ENCODE measurements at regions not wholly inside any gene's neighbourhood (a gene's known extent, or its start where the extent isn't known, plus 50 kb on each side); places are given as distances from the start of the nearest gene placed in this dataset.

DNA sequence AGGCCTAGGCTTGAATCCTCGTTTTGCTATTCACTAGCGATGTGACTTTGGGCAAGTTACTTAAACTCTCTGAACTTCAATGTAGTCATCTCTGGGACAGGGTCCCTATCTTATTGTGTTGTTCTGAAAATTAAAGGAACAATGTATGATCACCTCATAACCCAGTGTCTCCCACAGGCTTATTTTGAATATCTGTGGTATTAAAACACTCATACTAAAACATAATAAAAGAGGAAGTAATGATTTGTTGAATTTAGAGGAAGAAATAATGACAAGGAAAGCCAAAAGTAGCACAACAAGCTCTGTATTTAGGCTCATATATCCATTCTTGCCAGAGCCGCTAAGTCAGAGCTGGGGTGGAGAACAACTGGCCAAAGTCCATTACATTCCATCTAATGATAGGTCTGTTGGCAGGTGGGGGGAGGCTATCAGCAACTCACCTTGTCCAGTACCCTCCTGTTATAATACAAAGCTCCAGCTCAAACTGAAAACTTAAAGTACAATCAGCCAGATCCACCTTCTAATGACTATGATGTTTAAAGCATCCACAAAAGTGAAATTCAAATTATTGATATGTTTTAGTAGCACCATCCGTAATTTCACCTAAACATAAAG, 64.5 kb upstream of the LSM6 start:
- Histone ChIP-seq H2BK15ac (ENCODE audit: low read length) (no peak overlapping the region), H3K56ac (replicated peaks; ENCODE audit: insufficient read length, low read depth, low read length) (no peak overlapping the region), H4K91ac (replicated peaks; ENCODE audit: insufficient read length, low read length) (no peak overlapping the region), H3K4me1 (replicated peaks in 1 of 4; ENCODE audit: control insufficient read depth in 3 of 4, insufficient read depth in 4 of 4, low read length in 3 of 4) (no peaks in the 10 kb centered on the region), H3K18ac (ENCODE audit: extremely low read depth, low read length) (no peak overlapping the region), H3K27ac (ENCODE audit: low read depth, low read length) (no peak overlapping the region), H4K20me1 (replicated peaks in 1 of 2; ENCODE audit: control insufficient read depth in 1 of 2, insufficient read depth in 2 of 2, low read length in 2 of 2) (no peaks in the 10 kb centered on the region), H3K4ac (replicated peaks; ENCODE audit: insufficient read length, low read depth, low read length) (no peak overlapping the region), H3K79me1 (ENCODE audit: low read depth, low read length) (no peaks in the 10 kb centered on the region), H3K23me2 (ENCODE audit: low read depth, low read length) (no peaks in the 10 kb centered on the region), H2AFZ (ENCODE audit: low read length) (no peak overlapping the region), H3K27me3 (replicated peaks in 1 of 4; ENCODE audit: control insufficient read depth in 3 of 4, extremely low read depth in 1 of 4, insufficient read depth in 3 of 4, low read length in 3 of 4) (no peaks in the 10 kb centered on the region), H3K4me3 (ENCODE audit: extremely low read depth in 1 of 4, insufficient read depth in 2 of 4, low read depth in 3 of 4, low read length in 4 of 4) (no peak overlapping the region), H3K36me3 (ENCODE audit: control insufficient read depth in 2 of 4, insufficient read depth in 4 of 4, low read length in 3 of 4) (no peaks in the 10 kb centered on the region), H2BK20ac (ENCODE audit: low read length) (no peak overlapping the region), H3K4me2 (ENCODE audit: insufficient read depth in 1 of 2, low read depth in 2 of 2, low read length in 2 of 2) (no peak overlapping the region), H3K79me2 (ENCODE audit: control insufficient read depth in 1 of 2, insufficient read depth in 2 of 2, low read length in 2 of 2) (no peaks in the 10 kb centered on the region), H4K8ac (ENCODE audit: extremely low read depth, insufficient read depth, low read length) (no peak overlapping the region), H3K23ac (ENCODE audit: insufficient read length) (no peak overlapping the region), H3K14ac (ENCODE audit: insufficient read length) (no peak overlapping the region), H2AK5ac (ENCODE audit: low read depth, low read length) (no peak overlapping the region), H4K5ac (ENCODE audit: insufficient read length, low read depth, low read length) (no peak overlapping the region), H2BK120ac (replicated peaks; ENCODE audit: low read depth, low read length) (no peak overlapping the region), H2BK5ac (ENCODE audit: low read depth, low read length) (no peak overlapping the region), H2BK12ac (ENCODE audit: low read depth, low read length) (no peak overlapping the region), H3K9ac (replicated peaks in 1 of 4; ENCODE audit: extremely low read depth in 1 of 4, low read depth in 3 of 4, low read length in 3 of 4) (no peak overlapping the region), H3K9me3 (ENCODE audit: insufficient read depth in 2 of 2, low read depth in 1 of 2, low read length in 1 of 2) (no peaks in the 10 kb centered on the region)
- ChIA-PET CTCF (ENCODE audit: partially characterized antibody) (interaction anchor here (0.6 to 9.1 kb wide), 4 partner anchors 9 to 103 kb away, joined by 3 to 68 read pairs (median 4); no protein-coding TSS in a partner anchor), POLR2A (ENCODE audit: partially characterized antibody) (no interaction called here)
- FAIRE-seq (no peak), DNase-seq (ENCODE audit: low read depth in 1 of 2, low spot score in 2 of 2) (no peak)
- 83% methylated on average over 4 of the region's 4 CpGs; no CpG with 5 or more reads in 1 of the 2 experiments for WGBS, 2 experiments (ENCODE audit: extremely low coverage in 1 of 2, insufficient coverage in 1 of 2, insufficient read length in 1 of 2, insufficient replicate concordance in 2 of 2, low coverage in 1 of 2, low lambda C conversion rate in 2 of 2, missing lambda C conversion rate in 1 of 2)
- TF ChIP-seq SP2 (IDR thresholded peaks at IDR 0.05; ENCODE audit: low read length), result no peak
- TF ChIP-seq, protein P1, sequence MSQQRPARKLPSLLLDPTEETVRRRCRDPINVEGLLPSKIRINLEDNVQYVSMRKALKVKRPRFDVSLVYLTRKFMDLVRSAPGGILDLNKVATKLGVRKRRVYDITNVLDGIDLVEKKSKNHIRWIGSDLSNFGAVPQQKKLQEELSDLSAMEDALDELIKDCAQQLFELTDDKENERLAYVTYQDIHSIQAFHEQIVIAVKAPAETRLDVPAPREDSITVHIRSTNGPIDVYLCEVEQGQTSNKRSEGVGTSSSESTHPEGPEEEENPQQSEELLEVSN (IDR thresholded peaks at IDR 0.05), result no peak
- TF ChIP-seq SP4 (IDR thresholded peaks at IDR 0.05; ENCODE audit: low read length), result no peak
- no peak for TF ChIP-seq HDAC2 (IDR thresholded peaks at IDR 0.05; ENCODE audit: borderline replicate concordance in 1 of 2, low read depth in 2 of 2, low read length in 2 of 2)
- no peak for TF ChIP-seq POU5F1 (IDR thresholded peaks at IDR 0.05; ENCODE audit: low read depth, low read length)
- TF ChIP-seq NRF1 (IDR thresholded peaks at IDR 0.05; ENCODE audit: low read depth, low read length), result no peak
- TF ChIP-seq ASH2L (IDR thresholded peaks at IDR 0.05; ENCODE audit: low read length), result no peak
- no peak for TF ChIP-seq CBX5 (IDR thresholded peaks at IDR 0.05; ENCODE audit: low read depth, low read length)
- no peak for TF ChIP-seq FOSL1 (IDR thresholded peaks at IDR 0.05; ENCODE audit: insufficient read depth, low read depth, low read length)
- TF ChIP-seq SAP30 (IDR thresholded peaks at IDR 0.05; ENCODE audit: insufficient read depth, insufficient replicate concordance, low read length), result no peak
- no peak for TF ChIP-seq MAFK (IDR thresholded peaks at IDR 0.05; ENCODE audit: low read depth, low read length)
- TF ChIP-seq KDM1A (IDR thresholded peaks at IDR 0.05; ENCODE audit: borderline replicate concordance, low read length), result no peak
- TF ChIP-seq POLR2A (IDR thresholded peaks at IDR 0.05; ENCODE audit: control extremely low read depth in 1 of 2, low read depth in 2 of 2, low read length in 2 of 2), result no peak
- no peak for TF ChIP-seq CBX8 (IDR thresholded peaks at IDR 0.05; ENCODE audit: borderline replicate concordance, low read depth, low read length)

Measured in H1 (cell line).